H1 (cell line): ENCODE measurements at regions not wholly inside any gene's neighbourhood (a gene's known extent, or its start where the extent isn't known, plus 50 kb on each side); places are given as distances from the start of the nearest gene placed in this dataset.

ENCODE experiments used
- CTCF ChIA-PET: fragments of 300-600 bp; sonication (Branson Sonifier 250); formaldehyde crosslinking; loops from one replicate; lab custom pipeline; 2021; ENCODE audit not compliant: partially characterized antibody; lab: Charles Lee
- POLR2A ChIA-PET: fragments of 300-600 bp; sonication (Branson Sonifier 250); formaldehyde crosslinking; loops from one replicate; lab custom pipeline; 2021; ENCODE audit warnings: inconsistent platforms; ENCODE audit not compliant: partially characterized antibody; lab: Charles Lee
- DNase-seq, 2 experiments: peaks; one replicate each; pipeline versions ENCODE4 v3.0.0 to v3.0.0-alpha.2; 2010 to 2022; ENCODE audit warnings: low spot score in 2 of 2, low read depth in 1 of 2, mixed read lengths in 1 of 2
- FAIRE-seq: peaks from 2 replicates; lab custom pipeline; 2011; peaks lifted over from hg19 to GRCh38; lab: Jason Lieb, UNC
- H2AFZ ChIP-seq: 2 replicates; pipeline ENCODE4 v1.8.1; 2012; ENCODE audit warnings: low read length, inconsistent platforms
- H2AK5ac ChIP-seq: 2 replicates; pipeline ENCODE4 v1.6.1; 2013; ENCODE audit warnings: low read depth, low read length
- H2BK120ac ChIP-seq: replicated peaks from 2 replicates; pipeline ENCODE3; 2013; ENCODE audit warnings: low read depth, low read length, inconsistent platforms
- H2BK12ac ChIP-seq: 2 replicates; pipeline ENCODE4 v1.6.1; 2013; ENCODE audit warnings: low read depth, low read length
- H2BK15ac ChIP-seq: 2 replicates; pipeline ENCODE4 v1.6.1; 2013; ENCODE audit warnings: low read length
- H2BK20ac ChIP-seq: 2 replicates; pipeline ENCODE4 v1.6.1; 2013; ENCODE audit warnings: low read length
- H2BK5ac ChIP-seq: 2 replicates; pipeline ENCODE4 v1.6.1; 2013; ENCODE audit warnings: low read depth, low read length
- H3K14ac ChIP-seq: 2 replicates; pipeline ENCODE4 v1.6.1; 2013; ENCODE audit warnings: inconsistent platforms; ENCODE audit not compliant: insufficient read length
- H3K18ac ChIP-seq: 2 replicates; pipeline ENCODE4 v1.6.1; 2013; ENCODE audit warnings: low read length; ENCODE audit errors: extremely low read depth
- H3K23ac ChIP-seq: 2 replicates; pipeline ENCODE4 v1.6.1; 2013; ENCODE audit warnings: inconsistent platforms; ENCODE audit not compliant: insufficient read length
- H3K23me2 ChIP-seq: 2 replicates; pipeline ENCODE4 v1.6.1; 2013; ENCODE audit warnings: low read depth, low read length
- H3K27ac ChIP-seq: 2 replicates; pipeline ENCODE4 v1.6.1; 2011; ENCODE audit warnings: low read depth, low read length, inconsistent platforms
- H3K27me3 ChIP-seq, 4 experiments: replicated peaks in 1 of 4; 1 replicate in 1 of 4; 2 replicates in 3 of 4; pipeline versions ENCODE4 v1.6.1 to v1.8.1; 2011 to 2013; ENCODE audit warnings: low read length in 3 of 4, mild to moderate bottlenecking in 3 of 4, inconsistent platforms in 2 of 4, mixed read lengths in 2 of 4, moderate library complexity in 1 of 4; ENCODE audit not compliant: control insufficient read depth in 3 of 4, insufficient read depth in 3 of 4; ENCODE audit errors: extremely low read depth in 1 of 4
- H3K36me3 ChIP-seq, 4 experiments: 2 replicates each; pipeline versions ENCODE4 v1.6.1 to v1.8.1; 2011 to 2013; ENCODE audit warnings: mild to moderate bottlenecking in 4 of 4, low read length in 3 of 4, moderate library complexity in 2 of 4, control low read depth in 1 of 4, inconsistent platforms in 1 of 4; ENCODE audit not compliant: insufficient read depth in 4 of 4, control insufficient read depth in 2 of 4
- H3K4ac ChIP-seq: replicated peaks from 2 replicates; pipeline ENCODE3; 2013; ENCODE audit warnings: low read length, low read depth, mixed read lengths, inconsistent platforms; ENCODE audit not compliant: insufficient read length
- H3K4me1 ChIP-seq, 4 experiments: replicated peaks in 1 of 4; 1 replicate in 1 of 4; 2 replicates in 3 of 4; pipeline versions ENCODE4 v1.6.1 to v1.8.1; 2011 to 2013; ENCODE audit warnings: low read length in 3 of 4, inconsistent platforms in 2 of 4, mixed read lengths in 1 of 4; ENCODE audit not compliant: insufficient read depth in 4 of 4, control insufficient read depth in 3 of 4
- H3K4me2 ChIP-seq, 2 experiments: 2 replicates each; pipeline versions ENCODE4 v1.6.1 to v1.8.1; 2011 to 2013; ENCODE audit warnings: low read depth in 2 of 2, low read length in 2 of 2, control low read depth in 1 of 2, inconsistent platforms in 1 of 2, mild to moderate bottlenecking in 1 of 2; ENCODE audit not compliant: insufficient read depth in 1 of 2
- H3K4me3 ChIP-seq, 4 experiments: fragments of 200-600, 300-600 bp in 1 of 4; sonication (generic), shearing (Covaris generic), sonication (Bioruptor Twin) in 1 of 4; 2 replicates each; pipeline versions ENCODE4 v1.5.1 to v1.8.1; 2011 to 2016; ENCODE audit warnings: low read length in 4 of 4, low read depth in 3 of 4, control low read depth in 2 of 4, inconsistent platforms in 2 of 4, mild to moderate bottlenecking in 2 of 4, mixed read lengths in 1 of 4, moderate library complexity in 1 of 4; ENCODE audit not compliant: insufficient read depth in 2 of 4; ENCODE audit errors: extremely low read depth in 1 of 4
- H3K56ac ChIP-seq: replicated peaks from 2 replicates; pipeline ENCODE3; 2013; ENCODE audit warnings: low read depth, mild to moderate bottlenecking, mixed read lengths, low read length, inconsistent platforms; ENCODE audit not compliant: insufficient read length
- H3K79me1 ChIP-seq: 2 replicates; pipeline ENCODE4 v1.6.1; 2013; ENCODE audit warnings: low read depth, low read length, control low read depth
- H3K79me2 ChIP-seq, 2 experiments: 2 replicates each; pipeline versions ENCODE4 v1.6.1 to v1.8.1; 2012 to 2013; ENCODE audit warnings: low read length in 2 of 2, mild to moderate bottlenecking in 2 of 2, inconsistent platforms in 1 of 2; ENCODE audit not compliant: insufficient read depth in 2 of 2, control insufficient read depth in 1 of 2
- H3K9ac ChIP-seq, 4 experiments: replicated peaks in 1 of 4; 1 replicate in 1 of 4; 2 replicates in 3 of 4; pipeline versions ENCODE4 v1.6.1 to v1.8.1; 2011 to 2013; ENCODE audit warnings: low read depth in 3 of 4, low read length in 3 of 4, control low read depth in 2 of 4, mild to moderate bottlenecking in 2 of 4, moderate library complexity in 2 of 4, inconsistent platforms in 1 of 4; ENCODE audit errors: extremely low read depth in 1 of 4
- H3K9me3 ChIP-seq, 2 experiments: 2 replicates each; pipeline versions ENCODE4 v1.6.1 to v1.8.1; 2012 to 2013; ENCODE audit warnings: mild to moderate bottlenecking in 2 of 2, moderate library complexity in 2 of 2, control low read depth in 1 of 2, inconsistent platforms in 1 of 2, low read depth in 1 of 2, low read length in 1 of 2, mixed read lengths in 1 of 2; ENCODE audit not compliant: insufficient read depth in 2 of 2
- H4K20me1 ChIP-seq, 2 experiments: replicated peaks in 1 of 2; 2 replicates each; pipeline versions ENCODE3 to v1.8.1; 2011 to 2013; ENCODE audit warnings: inconsistent platforms in 2 of 2, low read length in 2 of 2, mild to moderate bottlenecking in 1 of 2; ENCODE audit not compliant: insufficient read depth in 2 of 2, control insufficient read depth in 1 of 2
- H4K5ac ChIP-seq: 2 replicates; pipeline ENCODE4 v1.6.1; 2013; ENCODE audit warnings: low read length, low read depth, mixed read lengths, inconsistent platforms; ENCODE audit not compliant: insufficient read length
- H4K8ac ChIP-seq: 2 replicates; pipeline ENCODE4 v1.8.0; 2013; ENCODE audit warnings: mild to moderate bottlenecking, moderate library complexity, low read length, inconsistent platforms; ENCODE audit not compliant: insufficient read depth; ENCODE audit errors: extremely low read depth
- H4K91ac ChIP-seq: replicated peaks from 2 replicates; pipeline ENCODE3; 2013; ENCODE audit warnings: low read length, mixed read lengths, inconsistent platforms; ENCODE audit not compliant: insufficient read length
- CBX8 ChIP-seq: fragments of 300-800, 300-1000 bp; sonication (generic); IDR thresholded peaks from 2 replicates; pipeline ENCODE4 v1.7.1; 2016; ENCODE audit warnings: low read depth, low read length, borderline replicate concordance
- E2F6 ChIP-seq: IDR thresholded peaks from 2 replicates; pipeline ENCODE4 v1.6.1; 2012; ENCODE audit warnings: inconsistent platforms
- KDM4A ChIP-seq: IDR thresholded peaks from one replicate; pipeline ENCODE4 v1.7.1; 2012; ENCODE audit warnings: low read depth, mild to moderate bottlenecking, moderate library complexity, low read length, inconsistent platforms; ENCODE audit not compliant: severe bottlenecking
- MAFK ChIP-seq: IDR thresholded peaks from 2 replicates; pipeline ENCODE4 v1.6.1; 2012; ENCODE audit warnings: low read depth, mild to moderate bottlenecking, improper control_type of control experiment, low read length
- MAX ChIP-seq: IDR thresholded peaks from 2 replicates; pipeline ENCODE4 v1.6.1; 2012; ENCODE audit warnings: inconsistent platforms
- PHF8 ChIP-seq: fragments of 200-600 bp; sonication (generic); conservative IDR thresholded peaks from 2 replicates; pipeline ENCODE4 v1.7.1; 2012; ENCODE audit warnings: low read depth, mild to moderate bottlenecking, inconsistent platforms, low read length, moderate library complexity
- RBBP5 ChIP-seq: IDR thresholded peaks from 2 replicates; pipeline ENCODE4 v1.7.1; 2012; ENCODE audit warnings: low read depth, mild to moderate bottlenecking, inconsistent platforms, low read length, moderate library complexity, borderline replicate concordance
- RFX5 ChIP-seq: IDR thresholded peaks from 2 replicates; pipeline ENCODE4 v1.6.1; 2011; ENCODE audit warnings: low read depth, low read length, improper control_type of control experiment, borderline replicate concordance
- WGBS, 2 experiments: shearing (Covaris generic) in 1 of 2; methylation state at CpG; one replicate each; pipeline versions ENCODE4 v1.1.6 to v1.1.7; 2013 to 2015; ENCODE audit warnings: low lambda C conversion rate in 2 of 2, mixed read lengths in 2 of 2, inconsistent platforms in 1 of 2, low coverage in 1 of 2, missing lambda C conversion rate in 1 of 2; ENCODE audit not compliant: insufficient replicate concordance in 2 of 2, insufficient coverage in 1 of 2, insufficient read length in 1 of 2; ENCODE audit errors: extremely low coverage in 1 of 2, missing lambda C conversion rate in 1 of 2; 5-methylcytosine and 5-hydroxymethylcytosine counted together

- FAIRE-seq = no peak
These were observed 119.3 kb upstream of the PROX1 start for GRCh38 chr1:213868482-213868881.

More at GRCh38 chr1:213868482-213868881, 119.3 kb upstream of the PROX1 start:
- H4K20me1 ChIP-seq = no peaks in the 10 kb centered on the region
- H4K91ac ChIP-seq = no peak overlapping the region
- H3K23me2 ChIP-seq = no peaks in the 10 kb centered on the region; the same call in 1 of the 2 replicates
- no peak overlapping the region for H2BK15ac ChIP-seq
- H3K56ac ChIP-seq = no peak overlapping the region
- H3K27me3 ChIP-seq = no peaks in the 10 kb centered on the region
- no peak overlapping the region for H3K23ac ChIP-seq
- H2BK20ac ChIP-seq = no peak overlapping the region
- no peak overlapping the region for H3K9ac ChIP-seq
- no peak overlapping the region for H3K4me2 ChIP-seq
- no peak overlapping the region for H2BK5ac ChIP-seq
- no peak overlapping the region for H2BK120ac ChIP-seq
- H3K79me1 ChIP-seq = no peaks in the 10 kb centered on the region
- 95% methylated on average over 2 of the region's 2 CpGs; no CpG with 5 or more reads in 1 of the 2 experiments for WGBS, 2 experiments
- no peak overlapping the region for H3K18ac ChIP-seq
- H4K5ac ChIP-seq = no peak overlapping the region
- no peaks in the 10 kb centered on the region for H3K4me1 ChIP-seq
- H2BK12ac ChIP-seq = no peak overlapping the region
- H2AFZ ChIP-seq = no peak overlapping the region
- POLR2A ChIA-PET = no interaction called here
- no peak for DNase-seq
- no peaks in the 10 kb centered on the region for H3K36me3 ChIP-seq
- H3K9me3 ChIP-seq = no peaks in the 10 kb centered on the region
- H3K4me3 ChIP-seq = no peak overlapping the region
- CTCF ChIA-PET = interaction anchor here (0.8 to 1.5 kb wide), 3 partner anchors 10 to 287 kb away, joined by 3 to 6 read pairs (median 3); partner anchors contain the start of gene PROX1
- no peak overlapping the region for H4K8ac ChIP-seq
- H3K14ac ChIP-seq = no peak overlapping the region
- TF ChIP-seq KDM4A (no peak), MAFK (no peak), RBBP5 (no peak), RFX5 (no peak), MAX (no peak), PHF8 (no peak), CBX8 (no peak), E2F6 (no peak)
- no peaks in the 10 kb centered on the region for H3K79me2 ChIP-seq
- H3K4ac ChIP-seq = no peak overlapping the region
- no peak overlapping the region for H2AK5ac ChIP-seq
- no peak overlapping the region for H3K27ac ChIP-seq
